ENCODE measurements at regions not wholly inside any gene's neighbourhood (a gene's known extent, or its start where the extent isn't known, plus 50 kb on each side); places are given as distances from the start of the nearest gene placed in this dataset.

DNA sequence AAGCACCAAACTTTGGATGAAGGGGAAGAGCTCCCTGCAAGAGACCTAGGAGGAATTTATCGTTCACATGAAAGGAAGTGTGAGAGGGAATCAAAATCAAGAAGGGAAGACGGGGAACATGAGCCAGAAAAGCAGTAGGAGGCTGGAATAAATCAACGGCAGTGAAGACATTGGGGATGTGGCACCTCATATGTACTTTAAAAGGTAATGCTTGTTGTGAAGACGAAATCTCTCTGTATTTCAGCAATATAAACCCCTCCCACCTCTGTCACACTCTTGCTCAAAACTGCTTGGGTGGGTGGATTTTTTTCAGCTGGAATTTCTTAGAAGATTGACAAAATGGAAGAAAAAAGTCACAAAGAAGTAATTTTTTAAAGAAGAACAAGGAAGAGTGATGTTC is 243.5 kb downstream of the BUD13 start:
- Histone ChIP-seq H3K4me1 (no peaks in the 10 kb centered on the region), H3K9me3 (peaks cover 0 to 5% (median 2%) of the 10 kb centered on the region in 4 donors), H3K27ac (no peak overlapping the region), H3K36me3 (no peaks in the 10 kb centered on the region), H3K4me3 (no peak overlapping the region), H3K27me3 (no peaks in the 10 kb centered on the region)
- no peak for ATAC-seq (ENCODE audit: low FRiP score in 2 of 2)
- WGBS, 2 donors: 49 to 68% methylated on average over 4 of the region's 4 CpGs
- DNase-seq: no peak
- TF ChIP-seq POLR2AphosphoS5 (IDR thresholded peaks at IDR 0.05): no peak
- TF ChIP-seq EP300 (IDR thresholded peaks at IDR 0.05): no peak
- TF ChIP-seq, protein P1, sequence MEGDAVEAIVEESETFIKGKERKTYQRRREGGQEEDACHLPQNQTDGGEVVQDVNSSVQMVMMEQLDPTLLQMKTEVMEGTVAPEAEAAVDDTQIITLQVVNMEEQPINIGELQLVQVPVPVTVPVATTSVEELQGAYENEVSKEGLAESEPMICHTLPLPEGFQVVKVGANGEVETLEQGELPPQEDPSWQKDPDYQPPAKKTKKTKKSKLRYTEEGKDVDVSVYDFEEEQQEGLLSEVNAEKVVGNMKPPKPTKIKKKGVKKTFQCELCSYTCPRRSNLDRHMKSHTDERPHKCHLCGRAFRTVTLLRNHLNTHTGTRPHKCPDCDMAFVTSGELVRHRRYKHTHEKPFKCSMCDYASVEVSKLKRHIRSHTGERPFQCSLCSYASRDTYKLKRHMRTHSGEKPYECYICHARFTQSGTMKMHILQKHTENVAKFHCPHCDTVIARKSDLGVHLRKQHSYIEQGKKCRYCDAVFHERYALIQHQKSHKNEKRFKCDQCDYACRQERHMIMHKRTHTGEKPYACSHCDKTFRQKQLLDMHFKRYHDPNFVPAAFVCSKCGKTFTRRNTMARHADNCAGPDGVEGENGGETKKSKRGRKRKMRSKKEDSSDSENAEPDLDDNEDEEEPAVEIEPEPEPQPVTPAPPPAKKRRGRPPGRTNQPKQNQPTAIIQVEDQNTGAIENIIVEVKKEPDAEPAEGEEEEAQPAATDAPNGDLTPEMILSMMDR (IDR thresholded peaks at IDR 0.05): no peak
- TF ChIP-seq POLR2A (IDR thresholded peaks at IDR 0.05): no peak

DNA sequence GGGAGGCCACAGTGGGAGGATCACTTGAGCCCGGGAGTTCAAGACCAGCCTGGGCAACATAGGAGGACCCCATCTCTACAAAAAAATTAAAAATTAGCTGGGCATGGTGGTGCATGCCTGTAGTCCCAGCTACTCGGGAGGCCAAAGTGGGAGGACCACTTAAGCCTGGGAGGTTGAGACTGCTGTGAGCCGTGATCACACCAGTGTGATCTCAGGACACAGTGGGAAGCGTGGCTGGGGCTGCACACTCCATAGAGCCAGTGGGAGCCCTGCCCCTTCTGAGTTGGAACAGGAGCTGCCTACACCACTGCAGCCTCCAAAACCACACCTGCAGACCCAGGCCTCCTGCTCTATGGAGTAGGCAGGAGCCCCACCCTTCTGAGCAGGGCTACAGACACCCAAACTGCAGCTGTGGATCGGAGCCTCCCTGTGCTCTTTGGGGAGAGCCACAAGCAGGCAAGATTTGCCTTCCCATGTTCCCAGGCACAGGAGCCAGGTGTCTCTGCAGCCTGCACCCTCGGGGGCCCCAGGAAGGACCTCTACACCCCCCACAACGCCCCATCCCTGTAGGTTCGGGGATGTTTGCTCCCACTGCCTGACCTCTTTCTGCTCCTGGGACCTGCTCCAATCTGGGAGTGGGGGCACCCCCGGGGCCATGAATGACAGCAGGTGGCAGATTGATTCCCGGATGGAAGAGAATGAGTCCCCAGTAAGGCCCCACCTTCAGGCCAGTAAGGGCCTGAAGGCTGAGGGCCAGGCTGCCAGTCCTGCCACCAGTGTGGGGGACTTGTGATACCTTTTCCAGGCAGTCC is 245.4 kb downstream of the BUD13 start:
- TF ChIP-seq POLR2A (IDR thresholded peaks at IDR 0.05): no peak
- no peak for TF ChIP-seq EP300 (IDR thresholded peaks at IDR 0.05)
- no peak for TF ChIP-seq POLR2AphosphoS5 (IDR thresholded peaks at IDR 0.05)
- TF ChIP-seq, protein P1 (IDR thresholded peaks at IDR 0.05): no peak
- H3K27ac ChIP-seq: no peak overlapping the region
- H3K4me1 ChIP-seq: no peaks in the 10 kb centered on the region
- H3K4me3 ChIP-seq: no peak overlapping the region
- ATAC-seq (ENCODE audit: low FRiP score in 2 of 2) (no peak), DNase-seq (no peak)
- H3K36me3 ChIP-seq: no peaks in the 10 kb centered on the region
- no peaks in the 10 kb centered on the region for H3K27me3 ChIP-seq
- 82 to 89% methylated on average over 4 to 10 of the region's 10 CpGs for WGBS, 2 donors
- peaks cover 0 to 5% (median 2%) of the 10 kb centered on the region in 4 donors for H3K9me3 ChIP-seq

DNA sequence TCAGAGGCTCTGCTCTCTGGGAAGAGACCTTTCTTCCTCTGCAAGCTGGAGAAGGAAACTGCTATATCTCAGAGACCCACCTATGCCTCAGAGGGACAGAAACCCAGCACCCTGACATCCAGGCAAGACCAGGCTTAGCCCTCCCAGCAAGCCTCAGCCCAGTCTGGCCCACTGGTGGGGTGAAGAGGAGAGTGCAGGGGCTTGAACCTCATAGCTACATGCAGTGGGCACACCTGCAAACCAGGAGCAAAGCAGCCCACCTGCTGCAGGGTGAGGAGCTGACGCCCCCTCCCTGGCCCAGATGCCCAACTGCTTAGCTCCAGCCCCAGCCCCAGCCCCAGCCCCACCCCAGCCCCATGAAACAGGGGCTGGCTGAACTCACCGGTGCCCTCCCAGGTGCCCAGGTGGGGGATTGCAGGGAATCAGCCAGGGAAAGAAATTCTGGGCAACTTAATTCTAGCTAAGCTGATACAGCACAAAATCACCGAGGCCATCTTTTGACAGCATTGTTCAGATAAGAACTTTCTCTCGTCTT is 246.8 kb downstream of the BUD13 start:
- Histone ChIP-seq H3K4me1 (no peaks in the 10 kb centered on the region), H3K36me3 (no peaks in the 10 kb centered on the region), H3K27me3 (no peaks in the 10 kb centered on the region), H3K27ac (no peak overlapping the region), H3K4me3 (no peak overlapping the region), H3K9me3 (peaks cover 0 to 5% (median 2%) of the 10 kb centered on the region in 4 donors)
- no peak for ATAC-seq (ENCODE audit: low FRiP score in 2 of 2)
- no peak for TF ChIP-seq POLR2AphosphoS5 (IDR thresholded peaks at IDR 0.05)
- no peak for TF ChIP-seq POLR2A (IDR thresholded peaks at IDR 0.05)
- TF ChIP-seq, protein P1 (IDR thresholded peaks at IDR 0.05): no peak
- TF ChIP-seq EP300 (IDR thresholded peaks at IDR 0.05): no peak
- 31 to 87% methylated on average over 2 to 4 of the region's 4 CpGs for WGBS, 2 donors
- DNase-seq: peak in 1 of 2 donors; percentile 15

DNA sequence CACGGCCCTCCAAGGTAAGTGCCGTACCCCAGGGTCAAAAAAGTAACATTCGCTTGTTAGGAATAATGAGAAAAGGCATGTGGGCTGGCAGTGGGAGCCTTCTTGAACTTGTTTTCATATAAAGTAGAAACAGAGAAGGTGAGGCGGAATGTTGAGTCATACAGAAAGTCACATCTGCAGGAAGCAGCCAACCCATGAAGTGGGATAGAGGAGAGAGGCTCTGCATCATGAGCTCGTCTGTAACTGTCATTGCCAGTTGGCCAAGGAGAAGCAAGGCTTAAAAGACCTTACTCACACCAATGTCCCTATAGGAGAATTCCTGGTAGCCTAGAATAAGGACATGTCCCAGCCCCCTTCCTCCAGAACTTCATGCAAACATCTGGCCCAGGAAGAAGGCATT is 253.3 kb downstream of the BUD13 start:
- 78 to 82% methylated on average over 5 of the region's 5 CpGs for WGBS, 2 donors
- no peak for DNase-seq

More for the DNA sequence above, 253.3 kb downstream of the BUD13 start:
- no peaks in the 10 kb centered on the region for H3K4me1 ChIP-seq
- H3K27me3 ChIP-seq: no peaks in the 10 kb centered on the region
- H3K4me3 ChIP-seq: no peak overlapping the region
- no peak overlapping the region for H3K27ac ChIP-seq
- H3K36me3 ChIP-seq: no peaks in the 10 kb centered on the region
- no peak for ATAC-seq (ENCODE audit: low FRiP score in 2 of 2)
- TF ChIP-seq POLR2A (IDR thresholded peaks at IDR 0.05) (no peak), POLR2AphosphoS5 (IDR thresholded peaks at IDR 0.05) (no peak), EP300 (IDR thresholded peaks at IDR 0.05) (no peak)
- TF ChIP-seq, protein P1 (IDR thresholded peaks at IDR 0.05): no peak
- H3K9me3 ChIP-seq: no peaks in the 10 kb centered on the region
